SK-MEL-5 (cell line): ENCODE measurements at regions not wholly inside any gene's neighbourhood (a gene's known extent, or its start where the extent isn't known, plus 50 kb on each side); places are given as distances from the start of the nearest gene placed in this dataset.

Experiments used
- DNase-seq: peaks from one replicate; pipeline ENCODE4 v3.0.0-alpha.2; 2016; ENCODE audit warnings: low read depth, low spot score
- in situ Hi-C: cut with HindIII; loops from 2 replicates; pipeline ENCODE4 v1.10.0; 2016; ENCODE audit warnings: low sequenced_read_pairs, high pct_unique_total_duplicates, low pct_unique_long_range_greater_than_20kb

DNA sequence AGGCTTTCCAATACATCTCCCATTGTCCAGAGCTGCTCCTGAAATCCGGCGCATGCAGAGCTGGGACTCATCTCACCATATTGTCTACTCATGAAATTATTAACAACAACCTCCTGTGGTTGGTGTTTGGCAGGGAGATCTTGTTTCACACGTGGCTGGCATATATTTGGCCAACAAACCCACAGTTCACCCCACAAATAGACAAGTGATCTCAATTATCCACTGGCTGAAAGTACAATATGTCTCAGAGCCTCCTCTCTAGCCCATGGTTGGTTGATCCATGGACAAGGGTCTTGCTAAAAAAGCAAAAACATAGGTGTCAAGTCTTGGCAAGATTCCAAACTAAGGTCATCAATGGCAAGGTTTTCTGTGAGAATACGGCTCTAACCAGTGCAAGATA is 386.9 kb downstream of the ETS1 start:
- in situ Hi-C loops: no loop called here
- no peak for DNase-seq

- no peak for DNase-seq
- in situ Hi-C loops: no loop called here
Observed at GRCh38 chr11:128198216-128198772, 389.1 kb downstream of the ETS1 start.

DNA sequence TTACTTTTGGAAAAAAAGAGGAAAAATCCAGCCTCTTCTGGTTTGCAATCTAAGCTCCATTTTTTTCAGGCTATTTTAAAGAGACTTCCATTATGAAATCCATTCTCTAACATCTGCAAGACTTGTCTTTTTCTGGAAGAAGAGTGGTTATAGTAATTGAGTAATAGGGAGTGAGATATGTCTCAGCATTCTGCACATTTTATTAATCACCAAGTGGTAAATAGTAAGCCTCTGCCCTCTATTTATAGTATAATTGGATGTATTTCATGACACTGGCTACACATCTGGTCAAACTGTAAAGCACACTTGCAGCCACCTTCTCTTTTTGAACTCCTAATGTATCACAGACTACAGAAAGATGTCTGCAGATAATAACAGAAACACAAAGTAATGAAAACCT is 391.1 kb downstream of the ETS1 start:
- in situ Hi-C loops: no loop called here

GRCh38 chr11:128195756-128196155 is 391.6 kb downstream of the ETS1 start:
- in situ Hi-C loops: no loop called here
- DNase-seq: no peak

More for the DNA sequence above, 391.1 kb downstream of the ETS1 start:
- DNase-seq: no peak

- in situ Hi-C loops: no loop called here
- DNase-seq: no peak
Observed at GRCh38 chr11:128195057-128195751, 392.2 kb downstream of the ETS1 start.

DNA sequence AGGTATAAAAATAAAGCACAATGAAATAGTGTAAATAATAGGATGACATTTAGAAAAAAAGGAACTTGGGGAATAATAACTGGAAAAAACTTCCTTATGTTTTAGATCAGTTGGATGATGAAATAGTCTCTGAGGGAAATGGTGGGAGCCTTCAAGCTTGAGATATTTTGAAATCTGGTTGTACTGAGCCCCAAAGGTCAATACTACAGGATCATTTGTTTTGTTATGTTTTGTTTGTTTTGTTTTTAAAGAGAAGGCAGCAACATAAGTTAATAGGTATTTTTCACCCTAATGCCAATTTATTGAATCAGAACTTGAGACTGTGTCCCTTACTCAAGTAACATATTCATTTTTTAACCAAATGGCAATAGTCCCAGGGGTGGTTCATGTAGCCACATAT is 393.1 kb downstream of the ETS1 start:
- in situ Hi-C loops: no loop called here
- no peak for DNase-seq

- in situ Hi-C loops: no loop called here
- peak; percentile 2 for DNase-seq
Observed at GRCh38 chr11:128193615-128194014, 393.7 kb downstream of the ETS1 start.

DNA sequence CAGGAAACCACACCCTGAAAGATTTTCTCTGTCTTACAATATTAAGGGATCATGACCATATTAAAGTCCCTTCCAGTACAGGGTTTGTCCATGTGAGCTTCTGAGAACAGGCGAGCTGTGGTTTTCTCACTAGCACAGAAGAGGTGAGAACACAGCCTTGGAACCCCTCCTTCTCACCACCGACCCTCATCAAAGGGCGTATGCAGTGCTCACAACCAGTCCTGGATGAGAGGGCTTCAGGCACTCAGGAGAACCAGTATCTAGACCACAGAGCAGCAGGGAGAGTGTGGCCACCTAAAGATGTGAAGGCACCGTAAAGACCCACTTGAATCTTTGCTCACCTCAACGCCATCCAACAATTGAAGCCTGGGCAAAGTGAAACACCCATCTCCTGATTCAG is 397.0 kb downstream of the ETS1 start:
- in situ Hi-C loops: no loop called here
- no peak for DNase-seq

- no peak for DNase-seq
- in situ Hi-C loops: no loop called here
Observed at GRCh38 chr11:128189823-128190222, 397.5 kb downstream of the ETS1 start.

GRCh38 chr11:128188346-128189004 is 398.9 kb downstream of the ETS1 start:
- in situ Hi-C loops: no loop called here
- no peak for DNase-seq

DNA sequence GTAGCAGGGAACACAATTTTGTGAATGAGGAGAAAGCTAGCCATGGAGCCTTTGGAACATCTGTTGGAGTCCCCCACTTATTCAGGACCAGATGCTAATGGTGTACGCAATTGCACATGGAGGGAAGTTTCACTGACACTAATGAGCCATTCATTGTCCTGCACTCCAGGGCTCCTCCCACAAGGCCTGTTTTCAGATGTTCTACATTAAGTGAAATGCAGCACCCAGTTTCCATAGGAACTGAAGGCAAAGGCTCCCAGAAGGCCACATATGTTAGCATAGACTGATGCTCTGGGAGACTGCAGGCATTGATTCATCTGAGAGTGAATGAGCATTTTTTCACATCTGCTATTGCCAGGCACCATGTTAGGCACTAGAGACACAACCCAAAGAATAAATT is 399.5 kb downstream of the ETS1 start:
- in situ Hi-C loops: no loop called here
- DNase-seq: no peak

DNA sequence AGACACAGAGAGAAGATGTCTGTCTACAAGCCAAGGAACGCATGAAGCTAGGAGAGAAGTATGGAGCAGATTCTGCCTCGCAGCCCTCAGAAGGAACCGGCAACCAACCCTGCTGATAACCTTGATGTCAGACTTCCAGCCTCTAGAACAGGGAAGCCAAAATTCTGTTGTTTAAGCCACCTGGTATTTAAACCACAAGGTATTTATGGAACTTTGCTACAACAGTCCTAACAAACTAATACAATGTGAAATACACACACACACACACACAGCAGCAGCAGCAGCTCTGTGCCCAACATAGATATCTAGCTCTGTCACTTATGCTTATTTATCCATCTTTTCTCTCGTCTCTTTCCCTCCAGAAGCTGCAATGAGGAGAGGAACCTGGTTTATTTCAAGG is 400.0 kb downstream of the ETS1 start:
- in situ Hi-C loops: no loop called here
- no peak for DNase-seq

GRCh38 chr11:128184981-128185380 is 402.4 kb downstream of the ETS1 start:
- no peak for DNase-seq
- in situ Hi-C loops: no loop called here

GRCh38 chr11:128182844-128183243 is 404.5 kb downstream of the ETS1 start:
- in situ Hi-C loops: no loop called here
- no peak for DNase-seq

DNA sequence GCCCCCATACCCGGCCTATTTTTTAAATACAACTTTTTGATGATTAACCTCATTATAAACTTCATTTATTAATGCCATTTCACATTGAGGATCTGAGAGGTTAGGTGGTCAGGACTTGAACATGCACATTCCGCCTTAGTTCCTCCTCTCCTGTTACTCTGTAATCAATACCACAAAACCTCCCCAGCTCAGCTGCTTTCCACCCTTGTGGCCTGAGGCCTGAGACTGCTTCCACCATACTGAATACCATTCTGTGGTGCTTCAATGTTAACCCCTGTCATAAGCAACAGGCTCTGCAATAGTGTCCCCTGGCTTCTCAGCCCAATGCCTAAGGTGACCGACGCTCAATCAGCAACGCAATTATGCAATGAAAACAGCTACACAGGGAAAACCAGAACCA is 405.4 kb downstream of the ETS1 start:
- no peak for DNase-seq
- in situ Hi-C loops: no loop called here

DNA sequence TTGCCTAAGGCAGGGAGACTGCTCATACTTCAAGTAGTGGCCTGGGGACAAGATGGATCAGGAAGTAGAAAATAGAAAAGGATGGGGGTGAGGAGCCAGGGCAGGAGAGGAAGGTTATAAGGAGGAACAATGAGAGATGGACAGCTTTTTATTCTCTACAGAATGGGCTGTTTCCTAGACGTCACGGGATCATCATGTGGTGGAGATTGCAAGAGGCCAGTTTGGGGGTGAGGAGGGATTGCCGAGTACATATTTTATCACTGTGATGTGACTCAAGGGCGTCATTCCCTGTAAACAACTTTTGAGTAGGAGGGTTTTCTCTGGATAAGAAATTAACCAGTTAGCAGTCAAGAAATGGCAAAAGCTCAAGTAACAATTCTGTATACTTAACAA is 406.3 kb downstream of the ETS1 start:
- DNase-seq: no peak

GRCh38 chr11:128180441-128181087 is 406.8 kb downstream of the ETS1 start:
- DNase-seq: no peak
- in situ Hi-C loops: no loop called here

More for the DNA sequence above, 406.3 kb downstream of the ETS1 start:
- in situ Hi-C loops: no loop called here

- in situ Hi-C loops: loop anchor here (10.0 kb wide), 1 partner anchor 465 kb away; no protein-coding TSS in a partner anchor
- DNase-seq: no peak
Observed at GRCh38 chr11:128179512-128179911, 407.8 kb downstream of the ETS1 start.
